HepG2 (cell line): ENCODE measurements at regions not wholly inside any gene's neighbourhood (a gene's known extent, or its start where the extent isn't known, plus 50 kb on each side); places are given as distances from the start of the nearest gene placed in this dataset.

Experiments
- ATAC-seq: fragments of 200-7000 bp; cut with Tn5 transposase; 3 replicates; pipeline ENCODE4 v1.9.1; 2020; ENCODE audit warnings: mild to moderate bottlenecking, moderate library complexity
- BruUV-seq: library from RNA; stranded (reverse); fragments of 400-500 nt; replicated peaks from 2 replicates; lab custom pipeline; 2021; lab: Mats Ljungman, UMichigan
- CTCF ChIA-PET: fragments of 300-600 bp; formaldehyde crosslinking; extraction: SDS; loops from one replicate; lab custom pipeline; 2021; ENCODE audit warnings: low total read pairs, inconsistent platforms, low intra/inter-chr PET ratio; lab: Yijun Ruan, JAX
- POLR2A ChIA-PET: fragments of 350-600 bp; sonication (Branson Sonifier 250); formaldehyde crosslinking; loops from one replicate; lab custom pipeline; 2020; ENCODE audit warnings: antibody characterized with exemption, inconsistent platforms; lab: Yijun Ruan, JAX
- DNase-seq: peaks from one replicate; pipeline ENCODE4 v3.0.0-alpha.2; 2015; ENCODE audit warnings: low spot score
- FAIRE-seq: peaks from 3 replicates; lab custom pipeline; 2011; peaks lifted over from hg19 to GRCh38; lab: Jason Lieb, UNC
- H2AFZ ChIP-seq: one replicate; pipeline ENCODE4 v1.6.1; 2011; ENCODE audit warnings: low read length, inconsistent platforms
- H3K27ac ChIP-seq: fragments of 300-600 bp; 3 replicates; pipeline ENCODE4 v1.8.0; 2011; ENCODE audit warnings: mixed run types, mild to moderate bottlenecking, mixed read lengths, low read length, inconsistent platforms; ENCODE audit not compliant: insufficient read depth; ENCODE audit errors: extremely low read length
- H3K27me3 ChIP-seq, 2 experiments: fragments of 200-600 bp in 1 of 2; 2 replicates in 1 of 2; 3 replicates in 1 of 2; pipeline versions ENCODE4 v1.6.0 to v1.8.0; 2011; ENCODE audit warnings: low read length in 2 of 2, mild to moderate bottlenecking in 2 of 2, moderate library complexity in 2 of 2, inconsistent platforms in 1 of 2; ENCODE audit not compliant: insufficient read depth in 2 of 2, control insufficient read depth in 1 of 2
- H3K36me3 ChIP-seq, 2 experiments: fragments of 200-600 bp in 1 of 2; replicated peaks in 1 of 2; 2 replicates in 1 of 2; 3 replicates in 1 of 2; pipeline versions ENCODE4 v1.5.1 to v1.8.0; 2011; ENCODE audit warnings: low read length in 2 of 2, inconsistent platforms in 1 of 2; ENCODE audit not compliant: insufficient read depth in 2 of 2, control insufficient read depth in 1 of 2
- H3K4me1 ChIP-seq: 2 replicates; pipeline ENCODE4 v1.5.1; 2012; ENCODE audit warnings: low read length, inconsistent platforms; ENCODE audit not compliant: insufficient read depth
- H3K4me2 ChIP-seq: 2 replicates; pipeline ENCODE4 v1.6.0; 2011; ENCODE audit warnings: low read depth, low read length, inconsistent platforms
- H3K4me3 ChIP-seq, 3 experiments: fragments of 200-600 bp in 1 of 3; sonication (generic), shearing (Covaris generic) in 1 of 3; replicated peaks in 1 of 3; 2 replicates each; pipeline ENCODE4 v1.5.1; 2011 to 2016; ENCODE audit warnings: low read length in 3 of 3, inconsistent platforms in 2 of 3, low read depth in 2 of 3, mild to moderate bottlenecking in 2 of 3, control low read depth in 1 of 3, mixed read lengths in 1 of 3; ENCODE audit not compliant: insufficient read depth in 1 of 3
- H3K79me2 ChIP-seq: one replicate; pipeline ENCODE4 v1.6.1; 2011; ENCODE audit warnings: low read length, inconsistent platforms; ENCODE audit not compliant: insufficient read depth
- H3K9ac ChIP-seq: 2 replicates; pipeline ENCODE4 v1.6.0; 2011; ENCODE audit warnings: mild to moderate bottlenecking, low read depth, low read length, inconsistent platforms; ENCODE audit not compliant: insufficient read depth
- H3K9me3 ChIP-seq: 2 replicates; pipeline ENCODE4 v1.5.1; 2012; ENCODE audit warnings: mild to moderate bottlenecking, low read length
- H4K20me1 ChIP-seq: 2 replicates; pipeline ENCODE4 v1.6.0; 2011; ENCODE audit warnings: inconsistent platforms, mild to moderate bottlenecking, low read length, moderate library complexity; ENCODE audit not compliant: insufficient read depth
- CEBPG ChIP-seq: IDR thresholded peaks from 2 replicates; pipeline ENCODE4 v1.6.1; 2016
- ELK4 ChIP-seq: sonication (generic); formaldehyde crosslinking; IDR thresholded peaks from 2 replicates; pipeline ENCODE4 v1.9.0; 2021; ENCODE audit warnings: missing genetic modification reagents, borderline replicate concordance
- MATR3 ChIP-seq: sonication (generic); formaldehyde crosslinking; IDR thresholded peaks from 2 replicates; pipeline ENCODE4 v1.4.0; 2020; ENCODE audit warnings: missing genetic modification reagents
- NR0B2 ChIP-seq: sonication (generic); formaldehyde crosslinking; IDR thresholded peaks from 2 replicates; pipeline ENCODE4 v1.4.0; 2020; ENCODE audit warnings: mild to moderate bottlenecking, missing genetic modification reagents
- SIN3B ChIP-seq: fragments of 150-350 bp; IDR thresholded peaks from 2 replicates; pipeline ENCODE4 v1.6.1; 2014; ENCODE audit warnings: low read length
- ZFP36L1 ChIP-seq: sonication (generic); formaldehyde crosslinking; IDR thresholded peaks from 2 replicates; pipeline ENCODE4 v1.8.0; 2022; ENCODE audit warnings: mild to moderate bottlenecking, missing genetic modification reagents, moderate library complexity
- ZNF121 ChIP-seq: sonication (generic); formaldehyde crosslinking; IDR thresholded peaks from 2 replicates; pipeline ENCODE4 v1.5.0; 2020; ENCODE audit warnings: mild to moderate bottlenecking, missing genetic modification reagents
- ZNF18 ChIP-seq: sonication (generic); formaldehyde crosslinking; IDR thresholded peaks from 2 replicates; pipeline ENCODE4 v1.8.0; 2022; ENCODE audit warnings: mild to moderate bottlenecking, missing genetic modification reagents; ENCODE audit not compliant: insufficient replicate concordance
- ZNF317 ChIP-seq: sonication (generic); formaldehyde crosslinking; IDR thresholded peaks from 2 replicates; pipeline ENCODE4 v1.5.0; 2020; ENCODE audit warnings: mild to moderate bottlenecking, missing genetic modification reagents
- ZNF430 ChIP-seq: sonication (generic); formaldehyde crosslinking; IDR thresholded peaks from 2 replicates; pipeline ENCODE4 v1.9.0; 2021; ENCODE audit warnings: mild to moderate bottlenecking, missing genetic modification reagents
- ZNF644 ChIP-seq: IDR thresholded peaks from 2 replicates; pipeline ENCODE4 v1.6.1; 2016; ENCODE audit warnings: low read depth
- ZNF7 ChIP-seq: IDR thresholded peaks from 2 replicates; pipeline ENCODE4 v1.6.1; 2016; ENCODE audit warnings: missing biosample characterization, missing genetic modification reagents
- WGBS: methylation state at CpG from one replicate; pipeline ENCODE4 v1.1.6; 2017; ENCODE audit warnings: low lambda C conversion rate; 5-methylcytosine and 5-hydroxymethylcytosine counted together
- in situ Hi-C: cut with HindIII; loops from 2 replicates; pipeline ENCODE4 v1.10.0; 2017; ENCODE audit warnings: low pct_unique_long_range_greater_than_20kb; ENCODE audit not compliant: extremely low pct_ligation_motif_present
- intact Hi-C: fragments of 100-400 bp; cut with micrococcal nuclease; formaldehyde crosslinking; loops from one replicate; pipeline ENCODE4 v1.10.0; 2022; ENCODE audit not compliant: unreplicated experiment
- TF ChIP-seq, protein P1 (sequence below): sonication (generic); formaldehyde crosslinking; IDR thresholded peaks from 2 replicates; pipeline ENCODE4 v1.5.0; 2020; ENCODE audit warnings: mild to moderate bottlenecking, missing genetic modification reagents, moderate library complexity
- TF ChIP-seq, protein P2 (sequence below): IDR thresholded peaks from 2 replicates; pipeline ENCODE4 v1.6.1; 2016; ENCODE audit warnings: low read depth, borderline replicate concordance
- TF ChIP-seq, protein P3 (sequence below): sonication (generic); formaldehyde crosslinking; IDR thresholded peaks from 2 replicates; pipeline ENCODE4 v1.4.0; 2020; ENCODE audit warnings: missing genetic modification reagents, borderline replicate concordance

- H3K27ac ChIP-seq = no peak overlapping the region
- POLR2A ChIA-PET = no interaction called here
- no peak overlapping the region for H3K4me2 ChIP-seq
- CTCF ChIA-PET = no interaction called here
- no TSS peak for BruUV-seq
- H3K4me3 ChIP-seq = no peak overlapping the region
- intact Hi-C loops = no loop called here
- 19% methylated on average over 5 of the region's 5 CpGs for WGBS
- H3K9ac ChIP-seq = no peak overlapping the region
- no peak for ATAC-seq
- H3K4me1 ChIP-seq = no peaks in the 10 kb centered on the region
- H3K36me3 ChIP-seq = no peaks in the 10 kb centered on the region
- no peak for DNase-seq
- no peak overlapping the region for H2AFZ ChIP-seq
- no peaks in the 10 kb centered on the region for H3K79me2 ChIP-seq
- no peak for FAIRE-seq
- no peaks in the 10 kb centered on the region for H3K9me3 ChIP-seq
- in situ Hi-C loops = no loop called here
- H3K27me3 ChIP-seq = no peaks in the 10 kb centered on the region
- H4K20me1 ChIP-seq = no peaks in the 10 kb centered on the region
- no peak for TF ChIP-seq ZNF644 (CRISPR knock-in tag)
- no peak for TF ChIP-seq MATR3 (CRISPR knock-in tag)
- no peak for TF ChIP-seq ZNF18
- no peak for TF ChIP-seq ZNF430 (CRISPR knock-in tag)
- no peak for TF ChIP-seq CEBPG
- TF ChIP-seq ZNF7 = no peak
- no peak for TF ChIP-seq ZNF121 (CRISPR knock-in tag)
- no peak for TF ChIP-seq ZFP36L1
- no peak for TF ChIP-seq ZNF317 (CRISPR knock-in tag)
- TF ChIP-seq NR0B2 (CRISPR knock-in tag) = no peak
- TF ChIP-seq, protein P1, sequence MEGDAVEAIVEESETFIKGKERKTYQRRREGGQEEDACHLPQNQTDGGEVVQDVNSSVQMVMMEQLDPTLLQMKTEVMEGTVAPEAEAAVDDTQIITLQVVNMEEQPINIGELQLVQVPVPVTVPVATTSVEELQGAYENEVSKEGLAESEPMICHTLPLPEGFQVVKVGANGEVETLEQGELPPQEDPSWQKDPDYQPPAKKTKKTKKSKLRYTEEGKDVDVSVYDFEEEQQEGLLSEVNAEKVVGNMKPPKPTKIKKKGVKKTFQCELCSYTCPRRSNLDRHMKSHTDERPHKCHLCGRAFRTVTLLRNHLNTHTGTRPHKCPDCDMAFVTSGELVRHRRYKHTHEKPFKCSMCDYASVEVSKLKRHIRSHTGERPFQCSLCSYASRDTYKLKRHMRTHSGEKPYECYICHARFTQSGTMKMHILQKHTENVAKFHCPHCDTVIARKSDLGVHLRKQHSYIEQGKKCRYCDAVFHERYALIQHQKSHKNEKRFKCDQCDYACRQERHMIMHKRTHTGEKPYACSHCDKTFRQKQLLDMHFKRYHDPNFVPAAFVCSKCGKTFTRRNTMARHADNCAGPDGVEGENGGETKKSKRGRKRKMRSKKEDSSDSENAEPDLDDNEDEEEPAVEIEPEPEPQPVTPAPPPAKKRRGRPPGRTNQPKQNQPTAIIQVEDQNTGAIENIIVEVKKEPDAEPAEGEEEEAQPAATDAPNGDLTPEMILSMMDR (CRISPR knock-in tag) = no peak
- no peak for TF ChIP-seq SIN3B
- TF ChIP-seq, protein P2, sequence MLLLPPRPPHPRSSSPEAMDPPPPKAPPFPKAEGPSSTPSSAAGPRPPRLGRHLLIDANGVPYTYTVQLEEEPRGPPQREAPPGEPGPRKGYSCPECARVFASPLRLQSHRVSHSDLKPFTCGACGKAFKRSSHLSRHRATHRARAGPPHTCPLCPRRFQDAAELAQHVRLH (CRISPR knock-in tag) = no peak
- no peak for TF ChIP-seq ELK4 (CRISPR knock-in tag)
- TF ChIP-seq, protein P3, sequence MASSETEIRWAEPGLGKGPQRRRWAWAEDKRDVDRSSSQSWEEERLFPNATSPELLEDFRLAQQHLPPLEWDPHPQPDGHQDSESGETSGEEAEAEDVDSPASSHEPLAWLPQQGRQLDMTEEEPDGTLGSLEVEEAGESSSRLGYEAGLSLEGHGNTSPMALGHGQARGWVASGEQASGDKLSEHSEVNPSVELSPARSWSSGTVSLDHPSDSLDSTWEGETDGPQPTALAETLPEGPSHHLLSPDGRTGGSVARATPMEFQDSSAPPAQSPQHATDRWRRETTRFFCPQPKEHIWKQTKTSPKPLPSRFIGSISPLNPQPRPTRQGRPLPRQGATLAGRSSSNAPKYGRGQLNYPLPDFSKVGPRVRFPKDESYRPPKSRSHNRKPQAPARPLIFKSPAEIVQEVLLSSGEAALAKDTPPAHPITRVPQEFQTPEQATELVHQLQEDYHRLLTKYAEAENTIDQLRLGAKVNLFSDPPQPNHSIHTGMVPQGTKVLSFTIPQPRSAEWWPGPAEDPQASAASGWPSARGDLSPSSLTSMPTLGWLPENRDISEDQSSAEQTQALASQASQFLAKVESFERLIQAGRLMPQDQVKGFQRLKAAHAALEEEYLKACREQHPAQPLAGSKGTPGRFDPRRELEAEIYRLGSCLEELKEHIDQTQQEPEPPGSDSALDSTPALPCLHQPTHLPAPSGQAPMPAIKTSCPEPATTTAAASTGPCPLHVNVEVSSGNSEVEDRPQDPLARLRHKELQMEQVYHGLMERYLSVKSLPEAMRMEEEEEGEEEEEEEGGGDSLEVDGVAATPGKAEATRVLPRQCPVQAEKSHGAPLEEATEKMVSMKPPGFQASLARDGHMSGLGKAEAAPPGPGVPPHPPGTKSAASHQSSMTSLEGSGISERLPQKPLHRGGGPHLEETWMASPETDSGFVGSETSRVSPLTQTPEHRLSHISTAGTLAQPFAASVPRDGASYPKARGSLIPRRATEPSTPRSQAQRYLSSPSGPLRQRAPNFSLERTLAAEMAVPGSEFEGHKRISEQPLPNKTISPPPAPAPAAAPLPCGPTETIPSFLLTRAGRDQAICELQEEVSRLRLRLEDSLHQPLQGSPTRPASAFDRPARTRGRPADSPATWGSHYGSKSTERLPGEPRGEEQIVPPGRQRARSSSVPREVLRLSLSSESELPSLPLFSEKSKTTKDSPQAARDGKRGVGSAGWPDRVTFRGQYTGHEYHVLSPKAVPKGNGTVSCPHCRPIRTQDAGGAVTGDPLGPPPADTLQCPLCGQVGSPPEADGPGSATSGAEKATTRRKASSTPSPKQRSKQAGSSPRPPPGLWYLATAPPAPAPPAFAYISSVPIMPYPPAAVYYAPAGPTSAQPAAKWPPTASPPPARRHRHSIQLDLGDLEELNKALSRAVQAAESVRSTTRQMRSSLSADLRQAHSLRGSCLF (CRISPR knock-in tag) = no peak
Measured at GRCh38 chr3:152160350-152161011, 108.2 kb upstream of the MBNL1 start.
